CD4-positive, alpha-beta T cell treated with Interleukin-4 for 1 hour (primary cell): ENCODE measurements at regions not wholly inside any gene's neighbourhood (a gene's known extent, or its start where the extent isn't known, plus 50 kb on each side); places are given as distances from the start of the nearest gene placed in this dataset.
"Not testable (repeated sequence)": the region's sequence is repeated elsewhere in the genome, so short reads cannot be mapped to it uniquely, and the experiment has no call there.

Experiments used
- DNase-seq, 2 donors: peaks; one replicate each; pipeline ENCODE4 v3.0.0-alpha.2; 2020 to 2022

DNA sequence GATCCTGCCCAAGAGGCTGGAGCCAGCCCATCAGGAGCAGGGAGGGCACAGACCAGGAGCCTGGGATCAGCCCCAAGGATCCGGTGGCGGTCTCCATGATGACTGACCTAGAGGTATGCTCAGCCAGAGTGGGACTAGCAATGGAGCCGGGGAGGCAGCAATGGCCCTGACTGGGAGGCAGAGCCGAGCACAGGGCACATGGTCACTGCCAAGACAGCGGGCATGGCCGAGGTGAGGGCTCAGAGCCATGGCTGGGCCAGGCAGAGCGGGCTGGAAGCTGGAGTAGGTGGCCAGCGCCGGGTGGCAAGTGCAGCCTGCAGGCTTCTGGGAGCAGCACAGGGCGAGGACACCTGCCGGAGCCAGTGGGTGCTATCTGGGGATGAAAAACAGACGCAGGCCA, 259.3 kb downstream of the BCL11B start:
- no peak for DNase-seq

DNA sequence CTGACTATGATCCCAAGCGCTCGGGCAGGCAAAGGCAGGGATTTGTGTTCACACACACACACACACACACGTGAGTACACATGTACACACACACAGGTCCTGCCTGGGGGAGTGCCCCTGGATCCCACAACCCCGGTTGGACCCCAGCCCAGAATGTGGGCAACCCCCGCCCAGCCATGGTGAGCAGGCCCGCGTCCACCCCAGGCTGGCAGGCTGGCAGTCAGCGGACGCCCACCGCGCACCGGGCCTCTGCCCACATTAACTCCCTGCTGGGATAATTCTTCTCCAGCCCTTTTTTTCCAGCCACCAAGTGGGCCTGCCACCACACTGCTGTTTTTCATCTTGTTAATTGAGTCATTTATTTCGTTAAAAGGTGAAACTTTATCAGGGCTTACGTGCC, 256.2 kb downstream of the BCL11B start:
- DNase-seq: no peak

DNA sequence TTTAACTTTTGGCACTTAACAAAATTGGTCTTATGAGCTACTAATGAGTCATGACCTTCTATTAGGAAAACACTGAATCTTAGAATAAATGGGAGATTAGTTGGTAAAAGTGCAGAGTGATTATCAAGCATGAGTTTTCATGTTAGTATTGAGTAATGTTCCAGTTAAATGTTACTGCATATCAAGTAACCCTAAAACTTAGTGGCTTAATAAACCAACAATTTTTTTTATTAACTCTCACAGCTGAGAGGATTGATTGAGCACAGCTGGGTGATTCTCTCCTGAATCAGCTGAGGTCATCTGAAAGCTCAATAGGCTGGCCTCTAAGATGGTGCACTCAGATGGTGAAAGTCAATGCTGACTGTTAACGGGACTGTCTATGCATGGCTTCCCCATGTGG, 248.6 kb downstream of the BCL11B start:
- DNase-seq: no peak

DNA sequence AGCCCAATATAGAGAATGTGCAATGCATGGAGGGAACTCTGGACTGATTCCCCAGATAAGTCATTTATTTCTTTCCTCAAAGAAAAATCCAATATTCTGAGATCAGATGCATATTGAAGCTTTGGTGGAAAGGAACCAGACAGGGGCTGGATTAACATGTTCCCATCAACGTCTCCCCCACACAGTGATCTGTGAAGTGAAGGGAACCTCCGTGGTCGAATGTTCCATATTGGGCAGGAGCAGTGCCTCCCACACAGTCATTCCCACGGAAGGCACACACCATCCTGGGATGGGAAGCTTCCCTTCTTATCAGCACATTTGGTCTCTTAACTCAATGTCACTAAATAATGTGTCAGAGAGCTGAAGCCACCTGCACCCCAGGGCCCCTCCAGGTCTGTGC, 247.1 kb downstream of the BCL11B start:
- DNase-seq: no peak

DNA sequence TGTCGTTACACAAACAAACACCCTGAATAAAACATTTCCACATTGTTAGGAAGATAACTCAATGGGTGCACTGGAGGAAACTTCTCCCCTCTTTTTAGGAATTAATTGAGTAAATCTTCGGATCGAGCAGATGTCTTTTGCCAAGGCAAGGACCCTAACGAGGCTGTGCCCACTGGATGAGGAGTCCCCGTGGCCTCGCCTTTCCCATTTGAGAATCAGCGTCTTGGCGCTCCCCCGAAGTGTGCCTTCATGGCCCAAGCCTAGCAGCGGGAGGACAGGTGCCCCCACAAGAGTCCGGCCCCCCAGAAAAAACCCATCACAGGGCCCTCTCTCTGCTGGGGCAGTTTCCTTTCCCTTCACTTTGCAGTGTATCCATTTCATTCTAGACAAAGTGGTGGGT, 246.6 kb downstream of the BCL11B start:
- DNase-seq: no peak

DNA sequence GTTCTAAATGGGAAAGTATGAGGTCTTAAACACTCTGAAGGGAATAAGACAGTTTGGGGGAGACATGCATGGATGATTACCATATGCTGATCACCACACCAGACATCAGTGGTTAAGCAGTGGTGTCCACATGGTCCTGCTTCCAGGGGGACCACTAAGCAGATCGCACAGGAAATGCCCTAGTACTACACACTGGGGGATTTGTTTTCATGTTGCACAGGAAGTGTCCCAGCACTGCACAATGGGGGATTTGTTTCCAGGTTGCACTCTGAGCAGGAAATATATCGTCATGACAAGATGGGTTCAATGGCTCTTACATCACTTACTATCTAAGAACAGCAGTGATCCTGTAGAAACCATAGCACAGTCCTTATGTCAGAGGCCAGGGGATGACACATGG, 245.5 kb downstream of the BCL11B start:
- DNase-seq: no peak

DNA sequence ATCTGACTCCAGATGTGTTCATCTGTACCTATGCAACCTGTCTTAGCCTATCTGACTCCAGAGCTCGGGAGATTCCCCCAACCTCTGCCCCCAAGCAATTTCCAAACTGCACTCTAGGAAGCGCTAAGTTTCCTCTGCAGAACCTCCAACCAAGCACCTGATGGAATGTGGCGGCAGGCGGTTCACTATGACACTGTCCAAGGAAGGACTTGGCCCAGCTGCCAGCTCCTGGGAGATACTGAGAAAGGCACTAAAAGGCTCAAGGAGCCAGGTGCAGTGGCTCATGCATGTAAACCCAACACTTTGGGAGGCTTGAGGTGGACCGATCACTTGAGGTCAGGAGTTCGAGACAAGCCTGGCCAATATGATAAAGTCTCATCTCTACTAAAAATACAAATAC, 244.0 kb downstream of the BCL11B start:
- no peak for DNase-seq

DNA sequence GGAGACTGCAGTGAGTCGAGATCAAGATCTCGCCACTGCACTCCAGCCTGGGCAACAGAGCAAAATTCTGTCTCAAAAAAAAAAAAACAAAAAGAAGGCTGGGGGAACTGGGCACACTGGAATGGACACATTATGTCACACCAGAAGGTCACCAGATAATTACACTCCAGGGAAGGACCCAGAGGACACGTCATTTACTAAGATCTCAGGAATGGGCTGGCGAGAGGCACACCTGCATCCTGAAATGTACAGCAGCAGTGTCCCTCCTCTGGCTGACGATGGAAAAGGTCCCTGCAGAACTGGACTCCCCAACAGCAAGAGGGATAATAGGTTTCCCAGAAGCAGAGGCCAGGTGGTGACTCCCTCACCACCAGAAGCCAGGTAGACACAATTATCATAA, 243.5 kb downstream of the BCL11B start:
- DNase-seq: no peak

DNA sequence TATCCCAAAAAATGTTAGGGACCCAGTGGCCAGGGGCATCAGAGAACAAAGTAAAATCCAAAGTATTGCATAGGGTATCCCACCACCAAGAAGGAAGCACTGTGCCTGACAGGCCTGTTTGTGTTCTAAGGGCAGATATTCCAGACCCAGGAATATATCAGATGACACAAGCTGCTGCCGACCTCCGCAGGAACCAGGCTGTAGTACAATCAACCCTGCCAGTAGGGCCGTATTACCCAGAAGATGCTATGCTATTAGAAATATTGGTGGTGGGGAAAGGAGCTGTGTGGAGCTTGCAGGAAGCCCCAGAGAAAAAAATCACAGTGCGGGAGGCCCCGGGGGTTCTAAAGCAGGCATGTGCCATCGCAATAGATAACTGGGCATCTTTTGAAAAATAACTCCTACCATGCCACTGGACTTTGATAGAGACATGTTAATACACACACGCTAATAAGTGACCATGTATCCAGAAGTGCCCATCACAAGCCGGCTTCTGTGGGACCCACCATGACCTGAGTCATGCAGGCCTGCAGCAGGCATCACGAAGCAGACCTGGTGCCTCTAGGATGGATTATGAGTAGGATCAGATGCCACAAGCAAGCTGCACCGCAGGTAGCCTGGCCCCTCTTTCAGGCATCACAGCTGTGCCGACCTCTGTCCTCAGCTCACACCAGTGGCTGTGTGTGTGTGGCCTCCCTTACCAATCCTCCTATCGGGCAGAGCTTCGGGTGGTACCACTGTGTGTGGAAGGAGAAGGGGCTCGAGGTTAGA, 242.7 kb downstream of the BCL11B start:
- no peak for DNase-seq

DNA sequence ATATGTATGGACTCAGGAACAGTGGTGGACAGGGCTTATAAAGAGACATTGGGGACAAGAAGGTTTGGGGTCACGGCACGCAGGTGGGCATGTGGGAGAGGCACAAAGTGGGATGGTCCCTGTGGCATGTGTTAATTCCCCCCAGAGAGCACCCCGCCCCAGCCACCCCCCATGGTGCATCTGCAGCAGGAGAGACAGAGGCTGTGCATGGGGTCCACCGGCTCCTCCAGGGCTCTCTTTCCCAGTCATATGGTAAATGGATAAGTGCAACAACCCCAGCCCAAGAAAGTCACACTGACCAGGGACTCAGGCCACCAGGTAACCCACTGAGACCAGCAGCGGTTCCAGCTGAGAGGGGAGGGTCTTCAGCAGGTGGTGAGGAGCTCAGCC, 242.1 kb downstream of the BCL11B start:
- DNase-seq: no peak

DNA sequence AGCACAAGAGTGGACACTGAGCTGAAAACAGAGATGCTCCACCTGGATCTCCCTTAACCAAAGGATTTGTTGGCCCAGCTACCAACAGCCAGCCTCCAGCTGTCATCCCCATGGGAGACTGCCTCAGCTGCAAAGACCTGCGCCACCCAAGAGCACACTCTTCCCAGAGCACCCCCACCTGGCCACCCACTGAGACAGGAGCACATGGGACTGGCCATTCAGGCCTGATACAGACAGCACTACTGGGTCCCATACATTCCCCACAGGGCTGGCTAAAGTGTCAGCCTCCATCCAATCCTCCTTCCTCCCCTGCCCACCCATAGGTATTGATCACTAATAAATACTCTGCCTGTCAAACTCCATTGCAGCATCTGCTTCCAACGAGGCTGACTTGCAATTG, 241.5 kb downstream of the BCL11B start:
- DNase-seq: no peak

DNA sequence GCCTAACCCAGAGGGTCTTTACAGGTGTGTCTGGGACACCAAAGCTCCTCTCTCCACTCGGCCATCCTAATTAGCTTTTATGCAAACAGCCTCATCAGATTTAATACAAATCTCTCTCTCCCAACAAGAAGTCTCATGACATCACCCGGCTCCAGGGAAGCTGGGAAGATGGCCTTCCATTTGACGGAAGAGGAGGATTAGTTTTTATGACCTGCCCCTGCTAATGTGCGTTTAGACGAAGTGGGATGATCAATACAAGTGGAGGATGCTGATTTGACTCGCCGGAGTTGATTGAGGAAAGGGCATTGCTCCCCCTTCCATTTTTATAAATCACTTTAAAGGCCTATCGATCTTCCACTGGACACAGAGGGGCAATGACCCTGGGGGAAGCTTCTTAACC, 239.2 kb downstream of the BCL11B start:
- DNase-seq: no peak

DNA sequence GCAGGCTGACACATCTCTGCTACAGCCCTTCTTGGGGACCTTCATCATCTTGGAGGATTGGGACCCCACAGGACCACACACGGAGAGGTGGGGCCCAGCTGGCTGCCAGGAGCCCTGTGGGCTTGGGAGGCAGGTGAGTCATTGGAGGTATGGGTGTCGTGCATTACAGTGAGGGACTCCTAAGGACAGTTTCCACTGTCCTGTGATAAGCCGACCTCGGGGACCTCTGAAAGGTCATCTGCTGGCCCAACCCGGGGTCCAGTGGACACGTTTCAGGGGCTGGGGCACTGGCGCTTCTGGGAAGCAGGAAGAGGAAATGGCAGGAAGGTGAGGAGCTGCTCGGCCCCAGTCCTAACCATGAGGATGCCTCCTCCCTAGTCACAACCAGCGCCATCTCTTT, 238.0 kb downstream of the BCL11B start:
- DNase-seq: no peak

DNA sequence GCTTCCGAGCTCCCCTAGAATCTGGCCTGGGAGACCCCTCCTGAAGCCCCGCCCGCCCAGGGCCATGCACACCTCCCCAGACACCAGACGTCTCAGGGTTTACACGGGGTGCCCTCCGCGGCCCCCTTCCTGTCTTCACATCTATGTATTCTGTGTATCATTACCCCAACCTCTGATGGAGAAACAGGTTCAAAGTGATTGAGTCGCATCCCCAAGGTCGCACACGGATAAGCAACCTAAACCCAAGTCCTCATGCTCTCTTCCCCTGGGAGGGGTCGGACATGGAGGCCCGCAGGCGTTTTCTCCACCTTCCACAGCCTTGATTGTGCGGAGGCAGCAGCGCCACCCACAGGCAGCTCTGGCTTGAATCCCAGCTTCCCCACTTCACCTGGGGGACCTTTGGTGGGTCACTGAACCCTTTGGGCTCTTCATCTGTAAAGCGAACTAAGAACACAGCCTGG, 237.3 kb downstream of the BCL11B start:
- DNase-seq: no peak

DNA sequence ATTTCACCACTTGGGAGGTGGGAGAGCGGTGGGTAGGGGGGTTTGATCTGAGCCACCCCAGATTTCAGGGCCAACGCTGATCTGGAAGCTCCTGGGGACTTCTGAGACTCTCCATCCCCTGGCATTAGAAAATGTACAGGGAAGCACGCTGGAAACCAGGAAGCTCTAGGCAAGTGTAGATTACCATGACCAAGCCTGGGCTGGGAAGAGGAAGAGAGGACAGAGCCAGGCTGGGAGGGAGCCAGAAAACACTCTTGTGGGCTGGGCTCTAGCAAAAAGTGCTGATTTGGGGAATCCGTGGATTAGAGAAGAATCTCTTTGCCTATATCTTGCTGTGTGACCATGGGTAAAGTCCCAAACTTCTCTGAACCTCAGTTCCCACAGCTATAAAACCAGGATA, 236.7 kb downstream of the BCL11B start:
- no peak for DNase-seq

DNA sequence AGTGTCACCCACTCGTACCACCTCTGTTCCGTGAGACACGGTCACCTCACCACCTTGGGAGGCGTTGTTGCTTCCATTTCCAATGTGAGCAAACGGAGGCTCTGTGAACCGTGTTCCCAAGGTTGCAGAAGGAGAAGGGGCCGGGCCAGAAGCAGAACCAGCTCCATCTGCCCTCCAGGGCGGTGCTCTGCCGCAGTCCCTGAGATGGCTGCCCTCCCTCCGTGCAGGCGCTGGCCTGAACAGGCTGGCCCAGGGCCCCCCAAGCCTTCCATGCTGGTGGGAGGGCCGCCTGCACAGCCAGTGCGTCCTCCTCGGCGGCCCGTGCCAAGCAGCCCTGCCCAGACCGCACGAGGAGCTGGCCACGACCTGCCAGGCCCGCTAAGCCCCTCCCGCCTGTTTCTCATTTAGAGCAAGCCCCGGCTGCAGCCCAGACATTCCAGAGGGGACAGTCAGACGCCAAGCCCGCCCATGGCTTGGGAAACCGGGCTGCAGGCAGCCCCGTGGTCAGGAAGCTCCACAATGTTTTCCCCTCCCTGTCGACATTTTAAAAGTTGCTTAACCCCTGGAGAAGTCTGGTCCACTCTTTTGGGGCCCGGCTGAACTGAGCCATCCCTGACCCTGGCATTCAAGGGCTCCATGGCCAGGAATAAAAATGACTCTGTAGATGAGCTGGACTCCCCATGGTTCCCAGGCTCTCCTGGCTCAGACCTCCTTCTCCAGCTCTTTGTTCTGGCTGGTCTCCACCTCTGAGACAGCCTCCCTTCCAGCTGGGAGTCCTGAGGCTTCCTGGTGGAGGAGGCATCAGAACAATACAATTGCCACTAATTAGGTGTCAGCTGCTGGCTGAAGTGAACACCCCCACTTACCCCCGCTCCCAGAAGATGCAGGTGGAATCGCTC, 236.0 kb downstream of the BCL11B start:
- no peak for DNase-seq

DNA sequence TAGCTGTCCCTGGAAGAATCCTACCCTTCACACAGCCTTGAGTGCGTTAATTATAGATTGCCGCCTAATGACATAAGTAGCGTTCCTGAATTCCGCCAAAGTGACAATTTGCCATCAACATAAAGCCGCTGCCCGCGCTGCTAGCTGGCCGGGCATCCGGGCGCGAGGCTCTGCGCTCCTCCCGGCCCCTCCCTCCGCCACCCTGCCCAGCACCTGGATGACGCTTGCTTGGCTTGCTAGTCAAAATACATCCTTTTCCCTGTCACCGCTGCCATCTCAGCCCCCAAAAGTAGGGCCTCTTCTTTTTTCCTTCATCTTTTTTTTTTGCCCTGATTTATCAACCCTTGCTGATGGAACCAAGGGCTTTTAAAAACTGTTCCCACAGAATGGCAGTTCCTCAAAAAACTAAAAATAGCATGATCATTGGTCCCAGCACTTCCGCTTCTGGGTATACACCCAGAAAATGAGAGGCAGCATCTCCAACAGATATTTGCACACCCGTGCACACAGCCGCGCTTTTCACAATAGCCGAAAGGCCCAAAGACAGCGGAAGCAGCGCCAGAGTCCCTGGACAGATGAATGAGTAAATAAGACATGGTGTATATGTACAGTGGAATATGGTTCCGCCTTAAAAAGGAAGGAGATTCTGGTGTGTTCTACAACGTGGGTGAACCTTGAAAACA, 235.2 kb downstream of the BCL11B start:
- DNase-seq: peak; percentile 14 to 59

DNA sequence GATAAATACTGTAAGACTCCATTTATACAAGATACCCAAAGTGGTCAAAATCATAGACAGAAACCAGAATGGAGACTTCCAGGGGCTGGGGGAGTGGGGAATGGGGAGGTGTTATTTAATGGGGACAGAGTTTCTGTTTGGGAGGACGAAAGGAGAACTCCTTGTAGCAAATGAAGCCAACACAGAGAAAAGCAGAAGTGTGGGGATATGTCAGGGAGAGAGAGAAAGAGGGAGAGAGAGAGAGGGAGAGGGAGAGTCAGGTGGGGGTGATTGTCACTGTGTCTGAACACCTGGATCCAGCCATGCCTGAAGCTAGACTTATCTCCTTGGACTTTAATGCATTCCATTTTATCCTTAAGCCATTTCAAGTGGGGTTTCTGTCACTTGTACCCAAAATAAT, 234.7 kb downstream of the BCL11B start:
- not testable (repeated sequence) for DNase-seq

DNA sequence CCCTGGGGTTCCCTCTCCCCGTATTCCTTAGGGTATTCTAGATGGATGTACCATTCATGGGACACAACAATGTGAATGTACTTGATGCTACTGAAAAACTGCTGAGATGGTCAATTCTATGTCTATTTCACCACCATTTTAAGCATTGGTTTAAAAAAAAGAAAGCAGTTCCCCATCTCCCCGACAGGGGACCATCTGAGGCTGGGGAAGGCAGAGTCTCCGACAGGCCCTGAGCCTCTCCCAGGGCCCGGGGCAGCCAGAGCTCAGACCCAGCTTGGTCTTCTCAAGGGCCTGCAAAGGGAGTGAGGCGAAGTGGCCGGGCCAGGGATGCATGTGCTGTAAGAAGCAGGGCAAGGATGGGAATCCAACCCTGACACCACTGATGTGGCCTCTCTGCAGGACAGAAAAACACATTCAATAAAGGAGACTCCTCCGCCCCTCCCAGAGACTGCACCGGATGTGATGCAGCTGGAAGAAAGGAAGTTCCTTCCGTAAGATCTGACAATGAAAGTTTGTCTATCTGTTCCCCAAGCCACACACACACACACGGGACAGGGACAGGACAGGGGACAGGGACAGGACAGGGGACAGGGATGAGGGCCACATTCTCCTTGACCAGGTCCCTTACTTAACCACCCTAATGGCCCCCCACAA, 234.1 kb downstream of the BCL11B start:
- no peak for DNase-seq

DNA sequence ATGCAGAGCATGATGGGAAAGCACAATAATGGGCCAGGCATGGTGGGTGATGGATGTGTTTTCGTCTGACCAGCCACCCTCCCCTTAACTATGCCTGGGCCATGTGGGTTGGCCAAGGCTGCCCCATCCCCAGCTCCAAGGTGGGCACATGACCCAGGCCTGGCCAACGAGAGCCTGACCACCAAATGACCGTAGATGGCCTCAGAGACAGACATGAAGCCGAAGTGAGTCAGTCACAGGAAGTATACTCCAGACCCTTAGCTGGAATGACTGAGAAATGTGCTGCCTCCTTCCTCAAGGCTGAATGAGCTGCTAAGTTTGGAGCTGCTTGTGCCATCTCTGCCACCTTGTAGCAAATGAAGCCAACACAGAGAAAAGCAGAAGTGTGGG, 233.6 kb downstream of the BCL11B start:
- DNase-seq: peak in 1 of 2 donors; percentile 26

DNA sequence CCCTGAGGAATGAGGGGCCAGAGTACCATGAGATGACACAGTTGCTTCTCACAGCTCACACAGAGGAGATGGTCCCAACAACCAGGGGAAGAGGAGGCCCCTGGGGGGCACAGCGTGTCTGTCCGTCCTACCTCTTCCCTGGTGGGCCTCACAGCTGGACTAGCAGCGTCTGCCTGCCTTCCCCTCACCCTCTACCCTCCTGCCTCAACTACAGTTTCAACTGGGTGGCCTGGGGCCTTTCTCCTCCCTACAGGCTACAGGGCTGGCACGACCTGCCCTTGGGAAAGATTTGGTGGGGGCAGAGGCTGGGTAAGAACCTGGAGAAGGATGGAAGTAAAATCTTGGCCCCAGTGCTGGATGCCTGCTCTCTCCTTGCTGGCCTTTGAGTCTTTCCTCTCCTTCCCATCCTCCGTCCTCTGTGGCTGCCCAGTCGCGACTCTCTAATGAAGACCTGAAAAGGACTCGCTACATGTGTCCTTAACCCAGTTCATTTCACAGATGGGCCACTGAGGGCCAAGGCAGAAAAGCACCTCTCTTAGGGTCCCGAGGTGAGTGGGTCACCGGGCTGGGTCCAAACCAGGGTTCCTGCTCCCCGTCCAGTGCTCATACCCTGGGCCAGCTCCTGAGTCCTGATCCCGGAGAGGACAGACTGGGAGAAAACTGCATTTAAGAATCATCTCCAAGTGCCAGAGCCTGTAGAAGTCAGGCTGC, 232.5 kb downstream of the BCL11B start:
- DNase-seq: no peak

DNA sequence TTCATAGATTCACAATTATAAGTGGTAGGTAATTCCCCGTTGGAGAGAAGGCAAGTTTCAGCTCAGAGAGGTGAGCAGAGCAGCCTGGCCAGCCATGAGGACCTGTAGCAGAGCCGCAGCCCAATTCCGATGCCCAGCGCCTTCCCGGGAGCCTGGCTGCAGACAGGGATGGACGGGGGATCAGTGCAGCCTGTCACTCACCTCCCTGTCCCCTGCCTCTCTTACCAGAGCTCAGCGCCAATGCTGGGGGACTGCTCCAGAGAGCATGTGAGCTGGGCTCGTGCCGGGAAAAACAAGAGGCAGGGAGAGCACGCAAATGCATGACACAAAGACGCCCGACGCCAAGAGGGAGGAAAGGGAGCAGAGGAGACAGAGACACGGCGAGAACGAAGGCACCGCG, 231.9 kb downstream of the BCL11B start:
- DNase-seq: no peak
